DOHH2 (cell line): ENCODE measurements at regions not wholly inside any gene's neighbourhood (a gene's known extent, or its start where the extent isn't known, plus 50 kb on each side); places are given as distances from the start of the nearest gene placed in this dataset.

ENCODE experiments used
- H3F3A ChIP-seq: fragments of 200-600 bp; sonication (generic), shearing (Covaris generic); 2 replicates; pipeline ENCODE4 v1.6.0; 2016; ENCODE audit warnings: antibody characterized with exemption, mild to moderate bottlenecking; ENCODE audit not compliant: control insufficient read depth, insufficient read depth
- H3K27ac ChIP-seq: fragments of 200-600 bp; sonication (generic); 2 replicates; pipeline ENCODE4 v1.5.1; 2014; ENCODE audit warnings: low read depth, mild to moderate bottlenecking, low read length, moderate library complexity
- H3K27me3 ChIP-seq: fragments of 200-600 bp; sonication (generic); 2 replicates; pipeline ENCODE4 v1.6.1; 2014; ENCODE audit warnings: mild to moderate bottlenecking, low read length, mixed read lengths; ENCODE audit not compliant: control insufficient read depth
- H3K36me3 ChIP-seq: fragments of 200-600 bp; sonication (generic); 2 replicates; pipeline ENCODE4 v1.6.1; 2014; ENCODE audit warnings: mild to moderate bottlenecking, low read length, moderate library complexity, mixed read lengths; ENCODE audit not compliant: control insufficient read depth
- H3K4me1 ChIP-seq: fragments of 200-600 bp; sonication (generic); 2 replicates; pipeline ENCODE4 v1.6.1; 2014; ENCODE audit warnings: mild to moderate bottlenecking, low read length, mixed read lengths; ENCODE audit not compliant: control insufficient read depth
- H3K4me2 ChIP-seq: fragments of 200-600 bp; sonication (generic); 2 replicates; pipeline ENCODE4 v1.6.0; 2014; ENCODE audit warnings: mild to moderate bottlenecking, low read length, moderate library complexity
- H3K4me3 ChIP-seq: fragments of 200-600 bp; sonication (generic); 2 replicates; pipeline ENCODE4 v1.5.1; 2014; ENCODE audit warnings: mild to moderate bottlenecking, low read length, mixed read lengths
- H3K79me2 ChIP-seq: fragments of 200-600 bp; sonication (generic); 2 replicates; pipeline ENCODE4 v1.6.1; 2014; ENCODE audit warnings: mild to moderate bottlenecking, low read length, mixed read lengths; ENCODE audit not compliant: control insufficient read depth
- H3K9me2 ChIP-seq: fragments of 200-600 bp; sonication (generic); replicated peaks from 2 replicates; pipeline ENCODE4 v1.6.1; 2014; ENCODE audit warnings: mild to moderate bottlenecking, low read length, mixed read lengths; ENCODE audit not compliant: control insufficient read depth
- H3K9me3 ChIP-seq: fragments of 200-600 bp; sonication (generic); 2 replicates; pipeline ENCODE4 v1.6.1; 2014; ENCODE audit warnings: antibody characterized with exemption, low read length, mixed read lengths; ENCODE audit not compliant: control insufficient read depth, insufficient read depth
- H4K20me1 ChIP-seq: fragments of 200-600 bp; sonication (generic); 2 replicates; pipeline ENCODE4 v1.6.0; 2014; ENCODE audit warnings: low read depth, mild to moderate bottlenecking, antibody characterized with exemption, low read length, moderate library complexity; ENCODE audit not compliant: control insufficient read depth, insufficient read depth
- CTCF ChIP-seq: fragments of 200-600 bp; sonication (generic); IDR thresholded peaks from one replicate; pipeline ENCODE4 v1.5.1; 2014; ENCODE audit warnings: antibody characterized with exemption, mild to moderate bottlenecking, low read depth, low read length; ENCODE audit not compliant: poor library complexity, severe bottlenecking
- EZH2phosphoT487 ChIP-seq: fragments of 200-600 bp; sonication (generic); IDR thresholded peaks from 2 replicates; pipeline ENCODE4 v1.6.1; 2017; ENCODE audit warnings: borderline replicate concordance, mild to moderate bottlenecking, antibody characterized with exemption, low read length, moderate library complexity, mixed read lengths

GRCh38 chr2:120932472-120932871 is 196.8 kb downstream of the GLI2 start:
- TF ChIP-seq EZH2phosphoT487 = no peak
- no peak for TF ChIP-seq CTCF
- no peak overlapping the region for H3K27ac ChIP-seq
- H4K20me1 ChIP-seq = no peaks in the 10 kb centered on the region
- H3K9me2 ChIP-seq = no peaks in the 10 kb centered on the region
- H3K4me1 ChIP-seq = no peaks in the 10 kb centered on the region
- no peaks in the 10 kb centered on the region for H3K27me3 ChIP-seq
- H3K36me3 ChIP-seq = no peaks in the 10 kb centered on the region
- H3K9me3 ChIP-seq = no peaks in the 10 kb centered on the region
- no peaks in the 10 kb centered on the region for H3K79me2 ChIP-seq
- H3K4me2 ChIP-seq = no peak overlapping the region
- no peak overlapping the region for H3K4me3 ChIP-seq
- no peaks in the 10 kb centered on the region for H3F3A ChIP-seq

GRCh38 chr2:120932881-120933280 is 197.2 kb downstream of the GLI2 start:
- no peaks in the 10 kb centered on the region for H3K4me1 ChIP-seq
- H3K4me3 ChIP-seq = no peak overlapping the region
- TF ChIP-seq CTCF = no peak
- no peak for TF ChIP-seq EZH2phosphoT487
- no peaks in the 10 kb centered on the region for H4K20me1 ChIP-seq
- H3K79me2 ChIP-seq = no peaks in the 10 kb centered on the region
- H3K9me2 ChIP-seq = no peaks in the 10 kb centered on the region
- H3K36me3 ChIP-seq = no peaks in the 10 kb centered on the region
- H3K27me3 ChIP-seq = no peaks in the 10 kb centered on the region
- H3K9me3 ChIP-seq = no peaks in the 10 kb centered on the region
- H3K27ac ChIP-seq = no peak overlapping the region
- no peak overlapping the region for H3K4me2 ChIP-seq
- no peaks in the 10 kb centered on the region for H3F3A ChIP-seq

GRCh38 chr2:120933693-120934573 is 198.3 kb downstream of the GLI2 start:
- Histone ChIP-seq H3K9me3 (no peaks in the 10 kb centered on the region), H3K9me2 (no peaks in the 10 kb centered on the region), H3K4me2 (no peak overlapping the region), H3K27me3 (no peaks in the 10 kb centered on the region), H3K79me2 (no peaks in the 10 kb centered on the region), H3K4me3 (no peak overlapping the region), H3K36me3 (no peaks in the 10 kb centered on the region), H4K20me1 (no peaks in the 10 kb centered on the region), H3K4me1 (no peaks in the 10 kb centered on the region), H3F3A (no peaks in the 10 kb centered on the region), H3K27ac (no peak overlapping the region)
- TF ChIP-seq EZH2phosphoT487 = no peak
- no peak for TF ChIP-seq CTCF
